GM12878 (cell line): ENCODE measurements at regions not wholly inside any gene's neighbourhood (a gene's known extent, or its start where the extent isn't known, plus 50 kb on each side); places are given as distances from the start of the nearest gene placed in this dataset.

Source experiments
- ATAC-seq: fragments of 200-7000 bp; cut with Tn5 transposase; 3 replicates; pipeline ENCODE4 v1.9.1; 2020; ENCODE audit warnings: mild to moderate bottlenecking, moderate library complexity
- BruUV-seq: library from RNA; stranded (reverse); fragments of 400-500 nt; replicated peaks from 2 replicates; lab custom pipeline; 2021; lab: Mats Ljungman, UMichigan
- CTCF ChIA-PET: fragments of 300-600 bp; sonication (Branson Sonifier 250); formaldehyde crosslinking; extraction: SDS; loops from one replicate; lab custom pipeline; 2021; ENCODE audit warnings: inconsistent platforms; lab: Yijun Ruan, JAX
- POLR2A ChIA-PET: fragments of 350-600 bp; formaldehyde crosslinking; extraction: SDS; loops from one replicate; lab custom pipeline; 2021; ENCODE audit warnings: inconsistent platforms; lab: Charles Lee
- RAD21 ChIA-PET: fragments of 300-600 bp; sonication (Branson Sonifier 250); formaldehyde crosslinking; loops from one replicate; lab custom pipeline; 2023; ENCODE audit warnings: antibody characterized with exemption; ENCODE audit not compliant: unreplicated experiment; lab: Charles Lee
- SMC1A ChIA-PET: fragments of 300-600 bp; sonication (Branson Sonifier 250); formaldehyde crosslinking; loops from one replicate; lab custom pipeline; 2023; ENCODE audit not compliant: unreplicated experiment, uncharacterized antibody; lab: Charles Lee
- DNase-seq: peaks from one replicate; pipeline ENCODE4 v3.0.0-alpha.2; 2011; ENCODE audit warnings: low read depth, low spot score
- FAIRE-seq: peaks from 3 replicates; lab custom pipeline; 2011; peaks lifted over from hg19 to GRCh38; lab: Jason Lieb, UNC
- H2AFZ ChIP-seq: 2 replicates; pipeline ENCODE4 v1.6.0; 2011; ENCODE audit warnings: low read depth, low read length, control low read depth; ENCODE audit not compliant: control insufficient read depth
- H3K27ac ChIP-seq: 2 replicates; pipeline ENCODE4 v1.5.1; 2011; ENCODE audit warnings: control low read depth; ENCODE audit not compliant: control insufficient read depth, insufficient read depth
- H3K27me3 ChIP-seq, 2 experiments: replicated peaks in 1 of 2; 2 replicates each; pipeline versions ENCODE4 v1.6.0 to v1.6.1; 2011; ENCODE audit warnings: low read length in 1 of 2; ENCODE audit not compliant: control insufficient read depth in 2 of 2, insufficient read depth in 2 of 2
- H3K36me3 ChIP-seq, 2 experiments: 2 replicates each; pipeline ENCODE4 v1.5.1; 2011; ENCODE audit warnings: low read length in 1 of 2; ENCODE audit not compliant: control insufficient read depth in 2 of 2, insufficient read depth in 2 of 2
- H3K4me1 ChIP-seq: 2 replicates; pipeline ENCODE4 v1.6.1; 2011; ENCODE audit warnings: mild to moderate bottlenecking, low read length, moderate library complexity, mixed read lengths; ENCODE audit not compliant: control insufficient read depth, insufficient read depth
- H3K4me2 ChIP-seq: 2 replicates; pipeline ENCODE4 v1.6.0; 2011; ENCODE audit warnings: control low read depth; ENCODE audit not compliant: control insufficient read depth, insufficient read depth
- H3K4me3 ChIP-seq: fragments of 200-600 bp; sonication (generic); 2 replicates; pipeline ENCODE4 v1.5.1; 2016
- H3K79me2 ChIP-seq: 2 replicates; pipeline ENCODE4 v1.6.0; 2011; ENCODE audit warnings: low read length; ENCODE audit not compliant: control insufficient read depth, insufficient read depth
- H3K9ac ChIP-seq: 2 replicates; pipeline ENCODE4 v1.8.0; 2011; ENCODE audit warnings: low read length, control low read depth, mixed read lengths; ENCODE audit not compliant: control insufficient read depth, insufficient read depth
- H3K9me3 ChIP-seq: replicated peaks from 3 replicates; pipeline ENCODE4 v1.5.1; 2011; ENCODE audit warnings: mild to moderate bottlenecking, low read length; ENCODE audit not compliant: control insufficient read depth, insufficient read depth
- H4K20me1 ChIP-seq: 2 replicates; pipeline ENCODE4 v1.6.0; 2011; ENCODE audit not compliant: control insufficient read depth, insufficient read depth
- ASH2L ChIP-seq: fragments of 300-600, 200-600 bp; sonication (generic); IDR thresholded peaks from 2 replicates; pipeline ENCODE4 v1.6.1; 2017; ENCODE audit warnings: low read depth, mild to moderate bottlenecking, borderline replicate concordance
- ATF3 ChIP-seq: IDR thresholded peaks from 2 replicates; pipeline ENCODE4 v1.6.1; 2011; ENCODE audit warnings: low read depth, mild to moderate bottlenecking, low read length, moderate library complexity, borderline replicate concordance; ENCODE audit errors: extremely low read depth
- BCL3 ChIP-seq: IDR thresholded peaks from 2 replicates; pipeline ENCODE4 v1.6.1; 2011; ENCODE audit warnings: borderline replicate concordance, low read depth, mild to moderate bottlenecking, moderate library complexity, low read length; ENCODE audit not compliant: insufficient read depth, poor library complexity, severe bottlenecking
- CBX3 ChIP-seq: fragments of 200-600 bp; sonication (generic); IDR thresholded peaks from 2 replicates; pipeline ENCODE4 v1.6.1; 2016; ENCODE audit warnings: low read depth, borderline replicate concordance
- EGR1 ChIP-seq, 2 experiments: IDR thresholded peaks; 1 replicate in 1 of 2; 2 replicates in 1 of 2; pipeline ENCODE4 v1.6.1; 2011 to 2012; ENCODE audit warnings: low read depth in 2 of 2, low read length in 2 of 2, borderline replicate concordance in 1 of 2, mild to moderate bottlenecking in 1 of 2, moderate library complexity in 1 of 2
- GABPA ChIP-seq: IDR thresholded peaks from 2 replicates; pipeline ENCODE4 v1.6.1; 2014; ENCODE audit warnings: antibody characterized with exemption, low read depth, mild to moderate bottlenecking, inconsistent platforms
- IRF4 ChIP-seq: IDR thresholded peaks from 2 replicates; pipeline ENCODE4 v1.6.1; 2011; ENCODE audit warnings: low read depth, low read length
- MXI1 ChIP-seq: fragments of 150-350 bp; IDR thresholded peaks from 2 replicates; pipeline ENCODE4 v1.6.1; 2011; ENCODE audit warnings: low read depth, mild to moderate bottlenecking, inconsistent platforms, low read length, improper control_type of control experiment
- NBN ChIP-seq: fragments of 450-650 bp; IDR thresholded peaks from 2 replicates; pipeline ENCODE4 v1.6.1; 2016
- NR2C2 ChIP-seq: IDR thresholded peaks from 2 replicates; pipeline ENCODE4 v1.6.1; 2011; ENCODE audit warnings: borderline replicate concordance, low read depth; ENCODE audit not compliant: control insufficient read depth, insufficient read length
- POU2F2 ChIP-seq: IDR thresholded peaks from 3 replicates; pipeline ENCODE4 v1.6.1; 2011; ENCODE audit warnings: low read depth, mild to moderate bottlenecking, low read length, borderline replicate concordance
- SMAD1 ChIP-seq: fragments of 450-650 bp; IDR thresholded peaks from 2 replicates; pipeline ENCODE4 v1.6.1; 2018; ENCODE audit warnings: mild to moderate bottlenecking, low read depth; ENCODE audit not compliant: partially characterized antibody
- SMC3 ChIP-seq: IDR thresholded peaks from 2 replicates; pipeline ENCODE4 v1.6.1; 2011; ENCODE audit warnings: low read length, improper control_type of control experiment, borderline replicate concordance
- TCF7 ChIP-seq: IDR thresholded peaks from 2 replicates; pipeline ENCODE4 v1.6.1; 2014; ENCODE audit warnings: antibody characterized with exemption, borderline replicate concordance
- ZBTB33 ChIP-seq: fragments of 450-650 bp; IDR thresholded peaks from 2 replicates; pipeline ENCODE4 v1.6.1; 2017; ENCODE audit warnings: mild to moderate bottlenecking
- ZBTB40 ChIP-seq: fragments of 450-650 bp; IDR thresholded peaks from 2 replicates; pipeline ENCODE4 v1.6.1; 2016; ENCODE audit warnings: mild to moderate bottlenecking, moderate library complexity, borderline replicate concordance
- ZNF207 ChIP-seq: fragments of 450-650 bp; IDR thresholded peaks from 2 replicates; pipeline ENCODE4 v1.6.1; 2014; ENCODE audit warnings: antibody characterized with exemption, mild to moderate bottlenecking, borderline replicate concordance
- ZNF384 ChIP-seq: IDR thresholded peaks from 2 replicates; pipeline ENCODE4 v1.6.1; 2012; ENCODE audit warnings: low read depth, mild to moderate bottlenecking, low read length, improper control_type of control experiment, borderline replicate concordance
- WGBS: methylation state at CpG from one replicate; pipeline ENCODE4 v1.1.6; 2016; ENCODE audit warnings: low lambda C conversion rate; ENCODE audit not compliant: insufficient replicate concordance, insufficient coverage; ENCODE audit errors: missing lambda C conversion rate; 5-methylcytosine and 5-hydroxymethylcytosine counted together
- in situ Hi-C: fragments of 300-500 bp; cut with MboI; formaldehyde crosslinking; loops from 9 replicates; pipeline ENCODE4 v1.14.3; 2018; ENCODE audit warnings: mixed read lengths
- intact Hi-C: fragments of 100-400 bp; cut with micrococcal nuclease; formaldehyde crosslinking; loops from one replicate; pipeline ENCODE4 v1.14.2; 2022; ENCODE audit not compliant: unreplicated experiment

- Histone ChIP-seq H3K79me2 (no peaks in the 10 kb centered on the region), H4K20me1 (no peaks in the 10 kb centered on the region), H3K4me2 (no peak overlapping the region), H3K4me3 (no peak overlapping the region), H2AFZ (no peak overlapping the region), H3K36me3 (no peaks in the 10 kb centered on the region), H3K4me1 (no peaks in the 10 kb centered on the region), H3K9me3 (no peaks in the 10 kb centered on the region), H3K27me3 (no peaks in the 10 kb centered on the region), H3K27ac (no peak overlapping the region), H3K9ac (no peak overlapping the region)
- no peak for TF ChIP-seq EGR1 (IDR thresholded peaks at IDR 0.05; ENCODE audit: borderline replicate concordance in 1 of 2, low read depth in 2 of 2, low read length in 2 of 2)
- no peak for TF ChIP-seq MXI1
- TF ChIP-seq ZBTB40 = no peak
- no peak for TF ChIP-seq BCL3
- no peak for TF ChIP-seq IRF4
- no peak for TF ChIP-seq ASH2L
- no peak for TF ChIP-seq ZNF384
- no peak for TF ChIP-seq CBX3
- no peak for TF ChIP-seq ZNF207
- no peak for TF ChIP-seq ATF3
- no peak for TF ChIP-seq TCF7
- TF ChIP-seq SMAD1 = no peak
- no peak for TF ChIP-seq ZBTB33
- no peak for TF ChIP-seq NBN
- no peak for TF ChIP-seq GABPA
- no peak for TF ChIP-seq POU2F2
- TF ChIP-seq NR2C2 = no peak
- no peak for TF ChIP-seq SMC3
- intact Hi-C loops = no loop called here
- RAD21 ChIA-PET = no interaction called here
- CTCF ChIA-PET = interaction anchor here (0.6 to 1.0 kb wide), 2 partner anchors 8 to 862 kb away, joined by 4 read pairs; no protein-coding TSS in a partner anchor
- no TSS peak for BruUV-seq
- 5% methylated on average over 1 of the region's 1 CpG for WGBS
- no peak for ATAC-seq
- POLR2A ChIA-PET = no interaction called here
- SMC1A ChIA-PET = interaction anchor here (0.6 to 2.8 kb wide), 2 partner anchors 9 to 497 kb away, joined by 4 to 8 read pairs; no protein-coding TSS in a partner anchor
- DNase-seq = no peak
- FAIRE-seq = no peak
- in situ Hi-C loops = no loop called here
Measured at GRCh38 chr5:97915106-97915505, 732.1 kb upstream of the RIOK2 start.
